HUES6 (cell line): ENCODE measurements at regions not wholly inside any gene's neighbourhood (a gene's known extent, or its start where the extent isn't known, plus 50 kb on each side); places are given as distances from the start of the nearest gene placed in this dataset.
"Not testable (repeated sequence)": the region's sequence is repeated elsewhere in the genome, so short reads cannot be mapped to it uniquely, and the experiment has no call there.

ENCODE experiments used
- H3K27ac ChIP-seq: 2 replicates; pipeline ENCODE4 v1.7.0; 2013; ENCODE audit warnings: low read depth, mild to moderate bottlenecking, low read length, inconsistent platforms
- H3K27me3 ChIP-seq: 2 replicates; pipeline ENCODE4 v1.6.1; 2013; ENCODE audit warnings: low read length; ENCODE audit not compliant: control insufficient read depth, insufficient read depth
- H3K36me3 ChIP-seq: 2 replicates; pipeline ENCODE4 v1.6.1; 2013; ENCODE audit warnings: low read length; ENCODE audit not compliant: control insufficient read depth, insufficient read depth
- H3K4me1 ChIP-seq: 2 replicates; pipeline ENCODE4 v1.6.1; 2013; ENCODE audit warnings: low read length; ENCODE audit not compliant: control insufficient read depth, insufficient read depth
- H3K4me3 ChIP-seq: 2 replicates; pipeline ENCODE4 v1.5.1; 2013; ENCODE audit warnings: low read depth, low read length
- H3K9ac ChIP-seq: one replicate; pipeline ENCODE4 v1.6.1; 2013; ENCODE audit warnings: mild to moderate bottlenecking, low read length
- H3K9me3 ChIP-seq: 2 replicates; pipeline ENCODE4 v1.6.1; 2013; ENCODE audit warnings: low read depth, low read length; ENCODE audit not compliant: control insufficient read depth, insufficient read depth

GRCh38 chr13:87168390-87168789, 502.8 kb upstream of the SLITRK5 start:
- 0 out of 2 replicates have a peak, but pooled peaks cover 2% of the 10 kb centered on the region for H3K9me3 ChIP-seq
- no peaks in the 10 kb centered on the region for H3K36me3 ChIP-seq
- H3K4me1 ChIP-seq = no peaks in the 10 kb centered on the region; the same call in 1 of the 2 replicates
- no peak overlapping the region for H3K4me3 ChIP-seq
- no peaks in the 10 kb centered on the region for H3K27me3 ChIP-seq
- H3K9ac ChIP-seq = no peak overlapping the region
- H3K27ac ChIP-seq = no peak overlapping the region

- no peaks in the 10 kb centered on the region for H3K9me3 ChIP-seq
- no peaks in the 10 kb centered on the region; the same call in 1 of the 2 replicates for H3K4me1 ChIP-seq
- H3K9ac ChIP-seq = no peak overlapping the region
- no peak overlapping the region for H3K4me3 ChIP-seq
- no peak overlapping the region for H3K27ac ChIP-seq
- H3K27me3 ChIP-seq = no peaks in the 10 kb centered on the region
- H3K36me3 ChIP-seq = no peaks in the 10 kb centered on the region
Observed at GRCh38 chr13:87169337-87169736, 501.8 kb upstream of the SLITRK5 start.

DNA sequence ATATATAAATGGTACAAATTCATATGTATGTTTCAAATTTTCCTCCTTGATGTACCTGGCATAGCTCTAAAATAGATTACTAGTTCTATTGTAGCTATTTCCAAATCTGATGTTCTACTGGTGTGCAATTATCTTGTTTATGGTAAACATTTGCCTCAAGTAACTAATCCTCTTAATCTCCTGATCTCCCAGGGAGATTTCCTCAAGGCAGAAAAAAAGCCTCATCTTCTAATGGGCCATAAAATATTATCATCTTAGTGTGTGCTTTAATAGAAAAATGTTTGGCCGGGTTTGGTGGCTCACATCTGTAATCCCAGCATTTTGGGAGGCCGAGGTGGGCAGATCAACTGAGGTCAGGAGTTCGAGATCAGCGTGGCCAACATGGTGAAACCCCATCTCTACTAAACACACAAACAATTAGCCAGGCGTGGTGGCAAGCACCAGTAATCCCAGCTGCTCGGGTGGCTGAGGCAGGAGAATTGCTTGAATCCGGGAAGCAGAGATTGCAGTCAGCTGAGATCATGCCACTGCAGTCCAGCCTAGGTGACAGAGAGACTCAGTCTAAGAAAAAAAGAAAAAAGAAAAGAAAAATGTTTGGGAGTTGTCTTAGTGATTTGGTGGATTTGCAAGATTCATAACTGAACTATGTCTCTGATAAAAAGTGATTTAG, 498.9 kb upstream of the SLITRK5 start:
- Histone ChIP-seq H3K9me3 (no peaks in the 10 kb centered on the region), H3K4me3 (no peak overlapping the region), H3K9ac (no peak overlapping the region), H3K27me3 (no peaks in the 10 kb centered on the region), H3K36me3 (no peaks in the 10 kb centered on the region), H3K27ac (no peak overlapping the region), H3K4me1 (no peaks in the 10 kb centered on the region; the same call in 1 of the 2 replicates)

- H3K9me3 ChIP-seq, H3K4me3 ChIP-seq, H3K27ac ChIP-seq, H3K27me3 ChIP-seq, H3K4me1 ChIP-seq, H3K36me3 ChIP-seq, H3K9ac ChIP-seq: not testable (repeated sequence)
Observed at GRCh38 chr13:87185138-87185537, 486.0 kb upstream of the SLITRK5 start.

DNA sequence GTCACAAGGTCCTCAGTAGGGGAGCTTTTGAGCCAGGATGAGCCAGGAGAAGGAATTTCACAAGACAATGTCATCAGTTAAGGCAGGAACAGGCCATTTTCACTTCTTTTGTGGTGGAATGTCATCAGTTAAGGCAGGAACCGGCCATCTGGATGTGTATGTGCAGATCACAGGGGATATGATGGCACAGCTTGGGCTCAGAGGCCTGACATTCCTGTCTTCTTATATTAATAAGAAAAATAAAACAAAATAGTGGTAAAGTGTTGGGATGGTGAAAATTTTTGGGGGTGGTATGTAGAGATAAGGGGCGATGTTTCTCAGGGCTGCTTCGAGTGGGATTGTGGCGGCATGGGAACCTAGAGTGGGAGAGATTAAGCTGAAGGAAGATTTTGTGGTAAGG, 484.5 kb upstream of the SLITRK5 start:
- not testable (repeated sequence) for H3K27me3 ChIP-seq, H3K4me1 ChIP-seq, H3K9me3 ChIP-seq, H3K4me3 ChIP-seq, H3K36me3 ChIP-seq
- Histone ChIP-seq H3K27ac (peak overlapping the region; percentile 86; the same call in 1 of the 2 replicates), H3K9ac (peak overlapping the region; percentile 81)

GRCh38 chr13:87191485-87191884, 479.7 kb upstream of the SLITRK5 start:
- H3K36me3 ChIP-seq, H3K27me3 ChIP-seq, H3K4me1 ChIP-seq: not testable (repeated sequence)
- Histone ChIP-seq H3K9ac (peak overlapping the region; percentile 96), H3K9me3 (peaks cover 13% of the 10 kb centered on the region), H3K4me3 (peak overlapping the region; percentile 54; the same call in 1 of the 2 replicates), H3K27ac (peak overlapping the region; percentile 89; the same call in 1 of the 2 replicates)

- Histone ChIP-seq H3K9ac (no peak overlapping the region), H3K27ac (no peak overlapping the region), H3K4me3 (no peak overlapping the region), H3K4me1 (no peaks in the 10 kb centered on the region), H3K9me3 (peaks cover 13% of the 10 kb centered on the region; the same call in 1 of the 2 replicates), H3K36me3 (peaks cover 9% of the 10 kb centered on the region; the same call in 1 of the 2 replicates), H3K27me3 (no peaks in the 10 kb centered on the region)
Observed at GRCh38 chr13:87198371-87198770, 472.8 kb upstream of the SLITRK5 start.

DNA sequence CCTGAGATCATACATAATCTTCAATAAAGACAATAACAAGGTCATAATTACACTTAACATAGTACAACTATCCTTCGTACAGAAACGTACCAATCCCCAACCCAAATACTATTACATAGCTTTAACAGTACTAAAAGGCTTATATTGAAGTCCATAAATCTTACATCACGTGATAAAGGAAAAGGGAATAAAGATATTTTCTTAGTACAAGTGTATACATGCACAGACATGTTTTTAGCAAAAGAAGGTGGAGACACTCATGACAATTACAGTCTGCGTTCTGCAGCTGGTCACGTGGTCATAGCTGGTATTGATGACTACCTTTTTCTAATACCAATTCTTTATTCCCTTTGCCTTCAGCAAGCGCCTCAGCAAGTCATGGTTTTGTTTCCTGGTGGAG, 464.5 kb upstream of the SLITRK5 start:
- Histone ChIP-seq H3K36me3 (no peaks in the 10 kb centered on the region; the same call in 1 of the 2 replicates), H3K9ac (peak overlapping the region; percentile 7), H3K27ac (no peak overlapping the region), H3K4me1 (peaks cover 8% of the 10 kb centered on the region; the same call in 1 of the 2 replicates), H3K9me3 (no peaks in the 10 kb centered on the region), H3K4me3 (no peak overlapping the region; the same call in 1 of the 2 replicates), H3K27me3 (no peaks in the 10 kb centered on the region)

- H3K27ac ChIP-seq = no peak overlapping the region
- peaks cover 8% of the 10 kb centered on the region; the same call in 1 of the 2 replicates for H3K4me1 ChIP-seq
- no peak overlapping the region for H3K9ac ChIP-seq
- no peaks in the 10 kb centered on the region for H3K9me3 ChIP-seq
- H3K36me3 ChIP-seq = no peaks in the 10 kb centered on the region; the same call in 1 of the 2 replicates
- no peaks in the 10 kb centered on the region for H3K27me3 ChIP-seq
- no peak overlapping the region; the same call in 1 of the 2 replicates for H3K4me3 ChIP-seq
Observed at GRCh38 chr13:87207280-87208003, 463.7 kb upstream of the SLITRK5 start.

GRCh38 chr13:87208636-87209035, 462.5 kb upstream of the SLITRK5 start:
- Histone ChIP-seq H3K9me3 (no peaks in the 10 kb centered on the region), H3K27me3 (no peaks in the 10 kb centered on the region), H3K4me1 (peaks cover 8% of the 10 kb centered on the region; the same call in 1 of the 2 replicates), H3K9ac (no peak overlapping the region), H3K4me3 (no peak overlapping the region), H3K27ac (no peak overlapping the region), H3K36me3 (no peaks in the 10 kb centered on the region; the same call in 1 of the 2 replicates)

DNA sequence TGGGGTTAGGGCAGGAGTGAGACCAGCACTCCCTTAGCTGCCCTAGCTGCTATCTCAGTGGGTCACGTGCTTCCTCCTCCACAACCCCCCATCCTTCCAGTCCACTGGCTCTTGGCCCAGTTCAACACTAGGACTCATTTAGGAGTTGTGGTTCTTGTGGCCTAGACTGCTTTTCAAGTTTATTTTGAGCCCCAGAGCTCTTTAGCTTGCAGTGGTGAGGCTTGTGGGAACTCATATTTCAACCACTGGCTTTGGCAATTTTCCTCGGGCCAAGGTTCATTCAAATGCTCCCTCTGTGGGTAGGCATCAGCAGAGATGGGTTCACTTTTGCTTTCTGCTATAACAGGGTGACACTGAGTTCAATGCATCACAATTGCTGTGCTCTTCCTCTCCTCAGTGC, 436.2 kb upstream of the SLITRK5 start:
- Histone ChIP-seq H3K9me3 (no peaks in the 10 kb centered on the region), H3K36me3 (no peaks in the 10 kb centered on the region; the same call in 1 of the 2 replicates), H3K9ac (no peak overlapping the region), H3K4me3 (no peak overlapping the region), H3K4me1 (no peaks in the 10 kb centered on the region), H3K27ac (no peak overlapping the region), H3K27me3 (no peaks in the 10 kb centered on the region)
